H9 (cell line): ENCODE measurements at regions not wholly inside any gene's neighbourhood (a gene's known extent, or its start where the extent isn't known, plus 50 kb on each side); places are given as distances from the start of the nearest gene placed in this dataset.

Experiments
- DNase-seq: peaks from one replicate; pipeline ENCODE4 v3.0.0-alpha.2; 2017
- H2AFZ ChIP-seq: one replicate; pipeline ENCODE4 v1.6.1; 2013; ENCODE audit warnings: mild to moderate bottlenecking, low read length, control low read depth, moderate library complexity
- H2AK5ac ChIP-seq: 2 replicates; pipeline ENCODE4 v1.6.1; 2013; ENCODE audit warnings: low read length, control low read depth, mixed read lengths; ENCODE audit not compliant: insufficient read length
- H2BK120ac ChIP-seq: one replicate; pipeline ENCODE4 v1.6.1; 2013; ENCODE audit warnings: low read depth, mild to moderate bottlenecking, low read length, control low read depth, inconsistent platforms; ENCODE audit not compliant: poor library complexity, severe bottlenecking
- H2BK12ac ChIP-seq: 2 replicates; pipeline ENCODE4 v1.6.1; 2013; ENCODE audit warnings: low read length, control low read depth, mixed read lengths, low read depth; ENCODE audit not compliant: insufficient read length
- H2BK15ac ChIP-seq: 2 replicates; pipeline ENCODE4 v1.6.1; 2013; ENCODE audit warnings: low read depth, low read length, control low read depth
- H2BK20ac ChIP-seq: one replicate; pipeline ENCODE4 v1.6.1; 2013; ENCODE audit warnings: low read depth, mild to moderate bottlenecking, low read length, control low read depth, inconsistent platforms; ENCODE audit not compliant: poor library complexity, severe bottlenecking
- H2BK5ac ChIP-seq: 2 replicates; pipeline ENCODE4 v1.6.1; 2013; ENCODE audit warnings: low read length, control low read depth, mixed read lengths; ENCODE audit not compliant: insufficient read length
- H3K14ac ChIP-seq: 2 replicates; pipeline ENCODE4 v1.6.1; 2013; ENCODE audit warnings: low read length, control low read depth; ENCODE audit not compliant: insufficient read depth
- H3K18ac ChIP-seq: 2 replicates; pipeline ENCODE4 v1.6.1; 2013; ENCODE audit warnings: low read depth, mild to moderate bottlenecking, mixed read lengths, low read length, control low read depth; ENCODE audit not compliant: insufficient read length
- H3K23ac ChIP-seq: 2 replicates; pipeline ENCODE4 v1.6.1; 2013; ENCODE audit warnings: low read length, control low read depth, mixed read lengths, low read depth; ENCODE audit not compliant: insufficient read length
- H3K23me2 ChIP-seq: 2 replicates; pipeline ENCODE4 v1.6.1; 2013; ENCODE audit warnings: low read depth, mild to moderate bottlenecking, mixed read lengths, low read length, control low read depth; ENCODE audit not compliant: insufficient read length, poor library complexity, severe bottlenecking
- H3K27ac ChIP-seq: 2 replicates; pipeline ENCODE4 v1.5.1; 2013; ENCODE audit warnings: low read length, control low read depth, mixed read lengths, low read depth; ENCODE audit not compliant: insufficient read length
- H3K27me3 ChIP-seq: 2 replicates; pipeline ENCODE4 v1.6.1; 2013; ENCODE audit warnings: low read length, control low read depth, inconsistent platforms; ENCODE audit not compliant: insufficient read depth
- H3K4ac ChIP-seq: 2 replicates; pipeline ENCODE4 v1.6.1; 2013; ENCODE audit warnings: low read depth, mild to moderate bottlenecking, control low read depth, inconsistent platforms, low read length, moderate library complexity
- H3K4me1 ChIP-seq: 2 replicates; pipeline ENCODE4 v1.6.1; 2013; ENCODE audit warnings: low read length, control low read depth, inconsistent platforms; ENCODE audit not compliant: insufficient read depth
- H3K4me2 ChIP-seq: 2 replicates; pipeline ENCODE4 v1.6.1; 2013; ENCODE audit warnings: low read length, control low read depth, mixed read lengths; ENCODE audit not compliant: insufficient read length, insufficient read depth
- H3K56ac ChIP-seq: 2 replicates; pipeline ENCODE4 v1.6.1; 2013; ENCODE audit warnings: low read depth, mild to moderate bottlenecking, mixed read lengths, low read length, control low read depth; ENCODE audit not compliant: insufficient read length
- H3K79me1 ChIP-seq: 2 replicates; pipeline ENCODE4 v1.6.1; 2013; ENCODE audit warnings: low read depth, mild to moderate bottlenecking, moderate library complexity, low read length, control low read depth, inconsistent platforms; ENCODE audit not compliant: insufficient read depth, poor library complexity, severe bottlenecking
- H3K79me2 ChIP-seq: 2 replicates; pipeline ENCODE4 v1.6.1; 2013; ENCODE audit warnings: low read length, control low read depth, inconsistent platforms; ENCODE audit not compliant: insufficient read depth
- H3K9ac ChIP-seq: 2 replicates; pipeline ENCODE4 v1.6.1; 2013; ENCODE audit warnings: low read length, control low read depth, mixed read lengths; ENCODE audit not compliant: insufficient read length; ENCODE audit errors: extremely low read depth
- H3K9me3 ChIP-seq: one replicate; pipeline ENCODE4 v1.6.1; 2013; ENCODE audit warnings: low read depth, low read length, inconsistent platforms; ENCODE audit not compliant: control insufficient read depth
- H3T11ph ChIP-seq: one replicate; pipeline ENCODE4 v1.6.1; 2013; ENCODE audit warnings: mild to moderate bottlenecking, low read length, control low read depth, inconsistent platforms
- H4K20me1 ChIP-seq: one replicate; pipeline ENCODE4 v1.6.1; 2013; ENCODE audit not compliant: control insufficient read depth, insufficient read length, insufficient read depth
- H4K5ac ChIP-seq: 2 replicates; pipeline ENCODE4 v1.6.1; 2013; ENCODE audit warnings: low read depth, mild to moderate bottlenecking, mixed read lengths, low read length, control low read depth; ENCODE audit not compliant: insufficient read length
- H4K8ac ChIP-seq: replicated peaks from 2 replicates; pipeline ENCODE4 v1.6.1; 2013; ENCODE audit warnings: low read length, control low read depth, mixed read lengths, low read depth; ENCODE audit not compliant: insufficient read length
- H4K91ac ChIP-seq: 2 replicates; pipeline ENCODE4 v1.6.1; 2013; ENCODE audit warnings: low read depth, mild to moderate bottlenecking, moderate library complexity, mixed read lengths, low read length, control low read depth; ENCODE audit not compliant: insufficient read length
- H3K27ac Mint-ChIP-seq, 3 experiments: 2 replicates in 2 of 3; 3 replicates in 1 of 3; pipeline ENCODE4 v1.8.0; 2020 to 2021; ENCODE audit warnings: mixed read lengths in 3 of 3, mild to moderate bottlenecking in 1 of 3, moderate library complexity in 1 of 3
- H3K27me3 Mint-ChIP-seq: 2 replicates; pipeline ENCODE4 v1.8.0; 2021; ENCODE audit warnings: low read depth, mild to moderate bottlenecking, moderate library complexity, mixed read lengths
- H3K36me3 Mint-ChIP-seq, 3 experiments: 2 replicates in 2 of 3; 3 replicates in 1 of 3; pipeline ENCODE4 v1.8.0; 2020 to 2021; ENCODE audit warnings: low read depth in 3 of 3, mixed read lengths in 3 of 3; ENCODE audit not compliant: insufficient read depth in 1 of 3
- H3K4me1 Mint-ChIP-seq, 2 experiments: 2 replicates each; pipeline ENCODE4 v1.8.0; 2020; ENCODE audit warnings: mixed read lengths in 2 of 2
- H3K4me3 Mint-ChIP-seq, 2 experiments: 2 replicates in 1 of 2; 3 replicates in 1 of 2; pipeline ENCODE4 v1.8.0; 2020 to 2021; ENCODE audit warnings: mild to moderate bottlenecking in 2 of 2, mixed read lengths in 2 of 2, moderate library complexity in 1 of 2
- H3K9me3 Mint-ChIP-seq, 2 experiments: 2 replicates in 1 of 2; 3 replicates in 1 of 2; pipeline ENCODE4 v1.8.0; 2020; ENCODE audit warnings: mild to moderate bottlenecking in 2 of 2, mixed read lengths in 2 of 2, moderate library complexity in 1 of 2
- CTCF ChIP-seq: fragments of 200-600 bp; sonication (generic); conservative IDR thresholded peaks from 3 replicates; pipeline ENCODE4 v1.8.0; 2021; ENCODE audit warnings: antibody characterized with exemption, mild to moderate bottlenecking
- WGBS: extraction: QIAGEN DNeasy Blood & Tissue Kit; methylation state at CpG from one replicate; pipeline ENCODE4 v1.1.7; 2013; ENCODE audit warnings: missing lambda C conversion rate, low lambda C conversion rate, mixed read lengths; ENCODE audit not compliant: insufficient read length; ENCODE audit errors: extremely low coverage; 5-methylcytosine and 5-hydroxymethylcytosine counted together

GRCh38 chrX:10395179-10395578, 225.2 kb downstream of the MID1 start:
- H4K8ac ChIP-seq: no peak overlapping the region
- H2BK12ac ChIP-seq: no peak overlapping the region
- no peak overlapping the region for H4K91ac ChIP-seq
- DNase-seq: no peak
- H3K23me2 ChIP-seq: no peaks in the 10 kb centered on the region
- H2BK15ac ChIP-seq: no peak overlapping the region
- no peak overlapping the region for H3K27ac ChIP-seq
- H3K4ac ChIP-seq: no peak overlapping the region
- H2BK5ac ChIP-seq: no peak overlapping the region
- Mint-ChIP-seq H3K9me3 (peaks cover 44 to 45% of the 10 kb centered on the region in 2 experiments), H3K4me1 (peaks cover 8 to 20% of the 10 kb centered on the region in 2 experiments), H3K27me3 (peaks cover 4% of the 10 kb centered on the region), H3K36me3 (peaks cover 0 to 4% (median 0%) of the 10 kb centered on the region in 3 experiments; a peak in 3 of 7 replicates), H3K27ac (no peak overlapping the region), H3K4me3 (no peak overlapping the region)
- H3K4me1 ChIP-seq: peaks cover 10% of the 10 kb centered on the region; the same call in 1 of the 2 replicates
- no peak overlapping the region for H2BK120ac ChIP-seq
- H3K9ac ChIP-seq: no peak overlapping the region
- H3K18ac ChIP-seq: no peak overlapping the region
- H3K14ac ChIP-seq: no peak overlapping the region
- H3K79me2 ChIP-seq: no peaks in the 10 kb centered on the region
- no peaks in the 10 kb centered on the region for H3K79me1 ChIP-seq
- no CpG with 5 or more reads among the region's 3 CpGs for WGBS
- no peak overlapping the region for H3K56ac ChIP-seq
- H2AK5ac ChIP-seq: no peak overlapping the region
- TF ChIP-seq CTCF: no peak
- H3K27me3 ChIP-seq: no peaks in the 10 kb centered on the region
- H2AFZ ChIP-seq: no peak overlapping the region
- H3K23ac ChIP-seq: no peak overlapping the region
- no peak overlapping the region for H3T11ph ChIP-seq
- H4K5ac ChIP-seq: no peak overlapping the region
- no peak overlapping the region for H2BK20ac ChIP-seq
- H3K4me2 ChIP-seq: no peak overlapping the region
- no peaks in the 10 kb centered on the region for H4K20me1 ChIP-seq
- H3K9me3 ChIP-seq: peaks cover 8% of the 10 kb centered on the region
